ENCODE measurements at regions not wholly inside any gene's neighbourhood (a gene's known extent, or its start where the extent isn't known, plus 50 kb on each side); places are given as distances from the start of the nearest gene placed in this dataset.
"Not testable (repeated sequence)": the region's sequence is repeated elsewhere in the genome, so short reads cannot be mapped to it uniquely, and the experiment has no call there.

- no peak for TF ChIP-seq CTCF (IDR thresholded peaks at IDR 0.05; ENCODE audit: borderline replicate concordance, insufficient read depth, low read depth, low read length)
- no peak overlapping the region for H3K4me3 ChIP-seq (ENCODE audit: low read depth, low read length)
These were observed 58.1 kb upstream of the DHRS4 start for GRCh38 chr14:23895480-23895879.

GRCh38 chr14:23896609-23897153 lies 56.9 kb upstream of the DHRS4 start:
- H3K4me3 ChIP-seq (ENCODE audit: low read depth, low read length), result no peak overlapping the region
- no peak for TF ChIP-seq CTCF (IDR thresholded peaks at IDR 0.05; ENCODE audit: borderline replicate concordance, insufficient read depth, low read depth, low read length)

- H3K4me3 ChIP-seq (ENCODE audit: low read depth, low read length), result not testable (repeated sequence)
These were observed 56.3 kb upstream of the DHRS4 start for GRCh38 chr14:23897291-23897690.

GRCh38 chr14:23898359-23898758 lies 55.2 kb upstream of the DHRS4 start:
- H3K4me3 ChIP-seq (ENCODE audit: low read depth, low read length), result not testable (repeated sequence)

- no peak for TF ChIP-seq CTCF (IDR thresholded peaks at IDR 0.05; ENCODE audit: borderline replicate concordance, insufficient read depth, low read depth, low read length)
- H3K4me3 ChIP-seq (ENCODE audit: low read depth, low read length), result no peak overlapping the region
These were observed 53.8 kb upstream of the DHRS4 start for GRCh38 chr14:23899788-23900187.

GRCh38 chr14:23903442-23903841 lies 50.1 kb upstream of the DHRS4 start:
- no peak overlapping the region for H3K4me3 ChIP-seq (ENCODE audit: low read depth, low read length)
- no peak for TF ChIP-seq CTCF (IDR thresholded peaks at IDR 0.05; ENCODE audit: borderline replicate concordance, insufficient read depth, low read depth, low read length)

Data from GM12875 (cell line).